Endodermal cell (in vitro differentiated cells): ENCODE measurements at regions not wholly inside any gene's neighbourhood (a gene's known extent, or its start where the extent isn't known, plus 50 kb on each side); places are given as distances from the start of the nearest gene placed in this dataset.

ENCODE experiments used
- DNase-seq: peaks from one replicate; pipeline ENCODE4 v3.0.0-alpha.2; 2017
- H3K27ac ChIP-seq: 2 replicates; pipeline ENCODE4 v1.5.1; 2013; ENCODE audit warnings: mild to moderate bottlenecking, low read depth, low read length, moderate library complexity
- H3K27me3 ChIP-seq: 2 replicates; pipeline ENCODE4 v1.6.1; 2013; ENCODE audit warnings: mild to moderate bottlenecking, low read length, moderate library complexity; ENCODE audit not compliant: insufficient read depth, control insufficient read depth, poor library complexity, severe bottlenecking
- H3K36me3 ChIP-seq: 2 replicates; pipeline ENCODE4 v1.7.0; 2013; ENCODE audit warnings: mild to moderate bottlenecking, low read length, moderate library complexity; ENCODE audit not compliant: control insufficient read depth, insufficient read depth
- H3K4me1 ChIP-seq: one replicate; pipeline ENCODE4 v1.7.0; 2013; ENCODE audit warnings: low read length; ENCODE audit not compliant: control insufficient read depth, insufficient read depth
- H3K4me3 ChIP-seq: 2 replicates; pipeline ENCODE4 v1.5.1; 2013; ENCODE audit warnings: mild to moderate bottlenecking, low read length, moderate library complexity
- H3K9ac ChIP-seq: 2 replicates; pipeline ENCODE4 v1.6.1; 2013; ENCODE audit warnings: mild to moderate bottlenecking, low read length, moderate library complexity; ENCODE audit not compliant: poor library complexity, severe bottlenecking; ENCODE audit errors: extremely low read depth
- H3K9me3 ChIP-seq: 2 replicates; pipeline ENCODE4 v1.6.1; 2013; ENCODE audit warnings: mild to moderate bottlenecking, low read length, moderate library complexity; ENCODE audit not compliant: control insufficient read depth
- H3K27ac Mint-ChIP-seq: 2 replicates; pipeline ENCODE4 v1.8.0; 2020; ENCODE audit warnings: mixed read lengths
- H3K27me3 Mint-ChIP-seq: 2 replicates; pipeline ENCODE4 v1.8.0; 2021; ENCODE audit warnings: mild to moderate bottlenecking, mixed read lengths; ENCODE audit not compliant: insufficient read depth
- H3K36me3 Mint-ChIP-seq: 2 replicates; pipeline ENCODE4 v1.8.0; 2020; ENCODE audit warnings: low read depth, mixed read lengths
- H3K4me1 Mint-ChIP-seq: 2 replicates; pipeline ENCODE4 v1.8.0; 2020; ENCODE audit warnings: mixed read lengths
- H3K4me3 Mint-ChIP-seq: 2 replicates; pipeline ENCODE4 v1.8.0; 2020; ENCODE audit warnings: mild to moderate bottlenecking, moderate library complexity, mixed read lengths
- H3K9me3 Mint-ChIP-seq: 2 replicates; pipeline ENCODE4 v1.8.0; 2020; ENCODE audit warnings: mild to moderate bottlenecking, mixed read lengths
- WGBS, 2 experiments: methylation state at CpG; one replicate each; pipeline versions ENCODE4 v1.1.5 to v1.1.7; 2013; ENCODE audit warnings: missing lambda C conversion rate in 2 of 2, mixed read lengths in 1 of 2; ENCODE audit not compliant: insufficient coverage in 1 of 2, insufficient read length in 1 of 2; 5-methylcytosine and 5-hydroxymethylcytosine counted together
- TF ChIP-seq, protein P1 (sequence below): fragments of 200-600 bp; sonication (generic); conservative IDR thresholded peaks from 2 replicates; pipeline ENCODE4 v1.5.0; 2021; ENCODE audit warnings: antibody characterized with exemption, mild to moderate bottlenecking

GRCh38 chr11:19474954-19475721, 234.4 kb upstream of the E2F8 start:
- Histone ChIP-seq H3K9me3 (no peaks in the 10 kb centered on the region), H3K4me3 (no peak overlapping the region), H3K4me1 (peaks cover 3% of the 10 kb centered on the region), H3K36me3 (no peaks in the 10 kb centered on the region), H3K9ac (no peak overlapping the region), H3K27me3 (peaks cover 7% of the 10 kb centered on the region), H3K27ac (peak overlapping the region; percentile 81)
- WGBS, 2 experiments, result 44 to 78% methylated on average over 5 to 7 of the region's 7 CpGs
- peaks cover 4% of the 10 kb centered on the region for H3K27me3 Mint-ChIP-seq
- H3K4me1 Mint-ChIP-seq, result peaks cover 12% of the 10 kb centered on the region
- DNase-seq, result peak; percentile 69
- no peak overlapping the region for H3K27ac Mint-ChIP-seq
- TF ChIP-seq, protein P1, sequence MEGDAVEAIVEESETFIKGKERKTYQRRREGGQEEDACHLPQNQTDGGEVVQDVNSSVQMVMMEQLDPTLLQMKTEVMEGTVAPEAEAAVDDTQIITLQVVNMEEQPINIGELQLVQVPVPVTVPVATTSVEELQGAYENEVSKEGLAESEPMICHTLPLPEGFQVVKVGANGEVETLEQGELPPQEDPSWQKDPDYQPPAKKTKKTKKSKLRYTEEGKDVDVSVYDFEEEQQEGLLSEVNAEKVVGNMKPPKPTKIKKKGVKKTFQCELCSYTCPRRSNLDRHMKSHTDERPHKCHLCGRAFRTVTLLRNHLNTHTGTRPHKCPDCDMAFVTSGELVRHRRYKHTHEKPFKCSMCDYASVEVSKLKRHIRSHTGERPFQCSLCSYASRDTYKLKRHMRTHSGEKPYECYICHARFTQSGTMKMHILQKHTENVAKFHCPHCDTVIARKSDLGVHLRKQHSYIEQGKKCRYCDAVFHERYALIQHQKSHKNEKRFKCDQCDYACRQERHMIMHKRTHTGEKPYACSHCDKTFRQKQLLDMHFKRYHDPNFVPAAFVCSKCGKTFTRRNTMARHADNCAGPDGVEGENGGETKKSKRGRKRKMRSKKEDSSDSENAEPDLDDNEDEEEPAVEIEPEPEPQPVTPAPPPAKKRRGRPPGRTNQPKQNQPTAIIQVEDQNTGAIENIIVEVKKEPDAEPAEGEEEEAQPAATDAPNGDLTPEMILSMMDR, result no peak
- no peaks in the 10 kb centered on the region for H3K36me3 Mint-ChIP-seq
- H3K9me3 Mint-ChIP-seq, result no peaks in the 10 kb centered on the region
- no peak overlapping the region for H3K4me3 Mint-ChIP-seq

DNA sequence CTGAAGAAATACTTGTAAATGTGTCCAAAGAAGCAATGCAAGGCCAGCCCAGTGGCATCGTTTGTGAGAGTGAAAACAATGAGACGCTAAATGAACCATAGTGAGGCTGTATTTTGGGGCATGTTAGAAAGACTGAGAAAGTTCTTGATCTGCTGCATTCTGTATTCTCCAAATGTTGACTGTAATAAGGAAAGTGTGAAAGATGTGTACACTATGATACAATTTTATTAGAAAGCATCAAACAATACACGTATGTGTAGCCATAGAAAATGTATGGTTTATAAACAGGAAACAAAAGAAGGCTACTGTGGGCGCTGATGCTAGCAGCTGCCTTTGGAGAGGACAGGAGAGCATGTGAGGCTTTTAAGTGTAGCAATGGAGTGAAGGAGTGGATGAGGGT, 233.5 kb upstream of the E2F8 start:
- 91 to 95% methylated on average over 4 of the region's 4 CpGs for WGBS, 2 experiments
- Histone ChIP-seq H3K27ac (no peak overlapping the region), H3K9ac (no peak overlapping the region), H3K4me1 (peaks cover 3% of the 10 kb centered on the region), H3K27me3 (peaks cover 9% of the 10 kb centered on the region), H3K36me3 (no peaks in the 10 kb centered on the region), H3K9me3 (no peaks in the 10 kb centered on the region), H3K4me3 (no peak overlapping the region)
- TF ChIP-seq, protein P1, result no peak
- Mint-ChIP-seq H3K4me1 (peaks cover 13% of the 10 kb centered on the region), H3K9me3 (no peaks in the 10 kb centered on the region), H3K27ac (no peak overlapping the region), H3K27me3 (peaks cover 4% of the 10 kb centered on the region), H3K4me3 (no peak overlapping the region), H3K36me3 (no peaks in the 10 kb centered on the region)
- DNase-seq, result no peak

- TF ChIP-seq, protein P1, result no peak
- H3K27me3 Mint-ChIP-seq, result peaks cover 2% of the 10 kb centered on the region
- Histone ChIP-seq H3K4me1 (peaks cover 3% of the 10 kb centered on the region), H3K27me3 (peaks cover 8% of the 10 kb centered on the region), H3K9ac (no peak overlapping the region), H3K27ac (no peak overlapping the region), H3K9me3 (no peaks in the 10 kb centered on the region), H3K36me3 (no peaks in the 10 kb centered on the region), H3K4me3 (no peak overlapping the region)
- H3K36me3 Mint-ChIP-seq, result no peaks in the 10 kb centered on the region
- H3K4me1 Mint-ChIP-seq, result peaks cover 13% of the 10 kb centered on the region
- DNase-seq, result no peak
- H3K9me3 Mint-ChIP-seq, result no peaks in the 10 kb centered on the region
- H3K4me3 Mint-ChIP-seq, result no peak overlapping the region
- H3K27ac Mint-ChIP-seq, result no peak overlapping the region
- WGBS, 2 experiments, result 96 to 97% methylated on average over 3 of the region's 3 CpGs
Measured at GRCh38 chr11:19472679-19473078, 231.9 kb upstream of the E2F8 start.
